Lung (tissue), 11 donors: ENCODE measurements at regions not wholly inside any gene's neighbourhood (a gene's known extent, or its start where the extent isn't known, plus 50 kb on each side); places are given as distances from the start of the nearest gene placed in this dataset.

ENCODE experiments used
- ATAC-seq: fragments of 200-7000 bp; cut with Tn5 transposase; one replicate; pipeline ENCODE4 v1.9.1; 2020; ENCODE audit warnings: moderate number of reproducible peaks; ENCODE audit not compliant: insufficient read depth, low FRiP score
- DNase-seq, 3 donors: peaks; one replicate each; pipeline ENCODE4 v3.0.0-alpha.2; 2013 to 2017
- H3K27ac ChIP-seq, 2 donors: one replicate each; pipeline ENCODE4 v1.5.1; 2013; ENCODE audit warnings: mild to moderate bottlenecking in 2 of 2, moderate library complexity in 2 of 2, control low read depth in 1 of 2, inconsistent platforms in 1 of 2, low read depth in 1 of 2, low read length in 1 of 2
- H3K27me3 ChIP-seq, 3 donors: one replicate each; pipeline ENCODE4 v1.5.1; 2013; ENCODE audit warnings: low read length in 2 of 3; ENCODE audit not compliant: control insufficient read depth in 3 of 3, insufficient read depth in 3 of 3
- H3K36me3 ChIP-seq, 4 donors: one replicate each; pipeline ENCODE4 v1.5.1; 2013; ENCODE audit warnings: low read length in 4 of 4, mild to moderate bottlenecking in 1 of 4, moderate library complexity in 1 of 4; ENCODE audit not compliant: control insufficient read depth in 4 of 4, insufficient read depth in 4 of 4
- H3K4me1 ChIP-seq, 5 donors: one replicate each; pipeline ENCODE4 v1.5.1; 2013; ENCODE audit warnings: low read length in 5 of 5, mild to moderate bottlenecking in 2 of 5, moderate library complexity in 1 of 5; ENCODE audit not compliant: control insufficient read depth in 5 of 5, insufficient read depth in 5 of 5
- H3K4me3 ChIP-seq: one replicate; pipeline ENCODE4 v1.5.1; 2013; ENCODE audit warnings: mild to moderate bottlenecking, control low read depth, moderate library complexity
- H3K9ac ChIP-seq, 2 donors: one replicate each; pipeline ENCODE4 v1.5.1; 2013; ENCODE audit warnings: low read length in 2 of 2, control low read depth in 1 of 2; ENCODE audit not compliant: insufficient read depth in 1 of 2
- H3K9me3 ChIP-seq, 4 donors: one replicate each; pipeline ENCODE4 v1.5.1; 2013; ENCODE audit warnings: low read length in 3 of 4, mild to moderate bottlenecking in 1 of 4, moderate library complexity in 1 of 4; ENCODE audit not compliant: control insufficient read depth in 4 of 4, insufficient read depth in 3 of 4
- WGBS, 2 donors: extraction: QIAGEN DNeasy Blood & Tissue Kit; methylation state at CpG; one replicate each; pipeline ENCODE4 v1.1.7; 2013; 5-methylcytosine and 5-hydroxymethylcytosine counted together
- TF ChIP-seq, protein P1 (sequence below): IDR thresholded peaks from 2 replicates; pipeline ENCODE4 v1.5.1; 2012; ENCODE audit warnings: mild to moderate bottlenecking; ENCODE audit errors: control extremely low read depth, extremely low read depth
- donor health status: control.
- donor health status: control.
- donor health status: Bipolar disorder and iron deficiency.
- donor health status: healthy.
- donor health status: DM: yes; HTN: yes; CAD: no.

DNA sequence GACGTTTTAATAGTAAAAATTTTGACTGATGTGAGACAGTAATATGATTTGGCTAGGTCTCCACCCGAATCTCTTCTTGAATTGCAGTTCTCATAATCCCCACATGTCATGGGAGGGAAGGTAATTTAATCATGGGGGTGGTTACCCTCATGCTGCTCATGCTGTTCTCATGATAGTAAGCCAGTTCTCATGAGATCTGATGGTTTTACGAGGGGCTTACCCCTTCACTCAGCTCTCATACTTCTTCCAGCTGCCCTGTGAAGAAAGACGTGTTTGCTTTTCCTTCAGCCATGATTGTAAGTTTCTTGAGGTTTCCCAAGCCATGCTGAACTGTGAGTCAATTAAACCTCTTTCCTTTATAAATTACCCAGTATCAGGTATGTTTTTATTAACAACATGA is 327.0 kb upstream of the CDH7 start:
- H3K4me1 ChIP-seq, result no peaks in the 10 kb centered on the region
- no peak overlapping the region for H3K4me3 ChIP-seq
- ATAC-seq (no peak), DNase-seq (no peak)
- H3K36me3 ChIP-seq, result no peaks in the 10 kb centered on the region
- H3K9me3 ChIP-seq, result no peaks in the 10 kb centered on the region
- 54 to 72% methylated on average over 4 of the region's 4 CpGs for WGBS, 2 donors
- TF ChIP-seq, protein P1, sequence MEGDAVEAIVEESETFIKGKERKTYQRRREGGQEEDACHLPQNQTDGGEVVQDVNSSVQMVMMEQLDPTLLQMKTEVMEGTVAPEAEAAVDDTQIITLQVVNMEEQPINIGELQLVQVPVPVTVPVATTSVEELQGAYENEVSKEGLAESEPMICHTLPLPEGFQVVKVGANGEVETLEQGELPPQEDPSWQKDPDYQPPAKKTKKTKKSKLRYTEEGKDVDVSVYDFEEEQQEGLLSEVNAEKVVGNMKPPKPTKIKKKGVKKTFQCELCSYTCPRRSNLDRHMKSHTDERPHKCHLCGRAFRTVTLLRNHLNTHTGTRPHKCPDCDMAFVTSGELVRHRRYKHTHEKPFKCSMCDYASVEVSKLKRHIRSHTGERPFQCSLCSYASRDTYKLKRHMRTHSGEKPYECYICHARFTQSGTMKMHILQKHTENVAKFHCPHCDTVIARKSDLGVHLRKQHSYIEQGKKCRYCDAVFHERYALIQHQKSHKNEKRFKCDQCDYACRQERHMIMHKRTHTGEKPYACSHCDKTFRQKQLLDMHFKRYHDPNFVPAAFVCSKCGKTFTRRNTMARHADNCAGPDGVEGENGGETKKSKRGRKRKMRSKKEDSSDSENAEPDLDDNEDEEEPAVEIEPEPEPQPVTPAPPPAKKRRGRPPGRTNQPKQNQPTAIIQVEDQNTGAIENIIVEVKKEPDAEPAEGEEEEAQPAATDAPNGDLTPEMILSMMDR, result no peak
- H3K27me3 ChIP-seq, result no peaks in the 10 kb centered on the region
- H3K9ac ChIP-seq, result no peak overlapping the region
- no peak overlapping the region for H3K27ac ChIP-seq

DNA sequence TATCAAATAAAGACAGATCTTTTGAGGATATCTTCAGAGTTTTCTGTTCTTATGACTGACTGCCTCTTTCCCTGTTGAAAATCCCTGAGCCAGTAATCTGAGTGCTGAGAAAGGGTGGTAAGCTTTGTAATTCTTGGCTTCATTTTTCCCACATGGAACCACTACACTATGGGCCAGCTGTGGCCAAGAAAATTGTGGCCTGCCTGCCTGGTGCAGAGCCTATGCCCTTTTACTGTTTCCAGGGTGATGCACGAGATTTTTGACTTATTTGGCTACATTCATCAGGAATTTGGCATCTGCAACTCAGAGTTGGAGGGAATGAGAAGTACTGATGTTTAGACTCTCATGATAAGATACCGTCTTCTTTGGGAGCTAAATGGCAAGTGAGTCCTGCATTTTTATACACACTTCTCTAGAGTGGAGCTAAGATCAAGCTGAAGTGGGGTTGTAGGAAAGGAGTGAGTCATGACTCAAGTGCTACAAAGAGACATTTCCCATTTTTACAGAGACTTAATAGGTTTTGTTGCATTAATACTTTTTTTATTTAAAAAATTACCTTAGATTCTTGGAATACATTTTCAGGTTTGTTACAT is 328.2 kb upstream of the CDH7 start:
- Histone ChIP-seq H3K9me3 (no peaks in the 10 kb centered on the region), H3K9ac (no peak overlapping the region), H3K4me3 (no peak overlapping the region), H3K27ac (no peak overlapping the region), H3K36me3 (no peaks in the 10 kb centered on the region), H3K4me1 (no peaks in the 10 kb centered on the region), H3K27me3 (no peaks in the 10 kb centered on the region)
- TF ChIP-seq, protein P1, result no peak
- DNase-seq (no peak), ATAC-seq (peak; percentile 58)
- WGBS, 2 donors, result 42 to 75% methylated on average over 2 of the region's 2 CpGs

DNA sequence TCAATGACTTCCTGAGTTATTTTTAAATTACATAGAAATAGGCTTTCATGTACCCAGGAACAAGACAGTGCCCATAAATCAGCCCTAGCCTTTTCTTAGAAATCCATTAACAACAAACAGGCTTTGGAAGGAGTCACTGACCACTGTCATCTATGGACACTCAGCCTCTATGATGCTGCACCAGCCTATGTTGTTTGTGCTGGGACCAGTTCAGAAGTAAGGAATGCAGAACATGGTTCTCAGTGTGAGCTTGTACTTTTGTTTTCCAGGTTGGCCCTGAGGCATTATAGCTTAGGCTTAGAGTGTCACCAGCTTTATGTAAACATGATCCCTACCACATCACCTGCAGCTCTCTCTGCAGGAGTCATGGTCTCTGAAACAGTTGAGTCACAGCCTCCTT is 335.7 kb upstream of the CDH7 start:
- no peak overlapping the region for H3K9ac ChIP-seq
- ATAC-seq, result no peak
- no peak for DNase-seq
- H3K27me3 ChIP-seq, result no peaks in the 10 kb centered on the region
- no peak overlapping the region for H3K4me3 ChIP-seq
- no peaks in the 10 kb centered on the region for H3K36me3 ChIP-seq
- TF ChIP-seq, protein P1, result no peak
- H3K4me1 ChIP-seq, result no peaks in the 10 kb centered on the region
- H3K9me3 ChIP-seq, result no peaks in the 10 kb centered on the region
- no peak overlapping the region for H3K27ac ChIP-seq

DNA sequence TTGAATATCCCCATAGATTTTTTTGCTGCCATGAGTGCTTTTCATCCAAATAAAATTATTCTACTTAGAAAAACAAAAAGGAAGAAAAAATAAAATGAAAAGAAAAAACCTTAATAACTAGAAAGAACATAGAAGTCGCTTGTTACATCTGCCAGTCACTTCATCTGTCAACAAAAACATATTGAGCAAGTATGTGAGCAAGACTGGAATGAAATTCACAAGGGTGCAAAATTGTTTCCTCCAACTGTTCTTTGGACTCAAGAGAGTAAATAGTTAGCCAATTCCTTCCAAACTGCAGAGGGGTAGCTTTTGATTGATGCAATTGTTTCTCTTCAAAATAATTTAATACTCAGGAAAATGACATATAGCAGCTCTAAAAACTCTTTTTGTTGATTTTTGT is 336.3 kb upstream of the CDH7 start:
- 71 to 75% methylated on average over 1 of the region's 1 CpG for WGBS, 2 donors
- no peak overlapping the region for H3K9ac ChIP-seq
- TF ChIP-seq, protein P1, result no peak

More for the DNA sequence above, 336.3 kb upstream of the CDH7 start:
- Histone ChIP-seq H3K4me3 (no peak overlapping the region), H3K27me3 (no peaks in the 10 kb centered on the region), H3K9me3 (no peaks in the 10 kb centered on the region), H3K36me3 (no peaks in the 10 kb centered on the region), H3K4me1 (no peaks in the 10 kb centered on the region), H3K27ac (no peak overlapping the region)
- ATAC-seq (no peak), DNase-seq (peak in 1 of 3 donors; percentile 6)
